Hematopoietic multipotent progenitor cell treated with erythropoietin and hydrocortisone succinate and interleukin-3 and kit ligand, for 4 days (in vitro differentiated cells): ENCODE measurements at regions not wholly inside any gene's neighbourhood (a gene's known extent, or its start where the extent isn't known, plus 50 kb on each side); places are given as distances from the start of the nearest gene placed in this dataset.

ENCODE experiments used
- DNase-seq: peaks from one replicate; pipeline ENCODE4 v3.0.0-alpha.2; 2015

DNA sequence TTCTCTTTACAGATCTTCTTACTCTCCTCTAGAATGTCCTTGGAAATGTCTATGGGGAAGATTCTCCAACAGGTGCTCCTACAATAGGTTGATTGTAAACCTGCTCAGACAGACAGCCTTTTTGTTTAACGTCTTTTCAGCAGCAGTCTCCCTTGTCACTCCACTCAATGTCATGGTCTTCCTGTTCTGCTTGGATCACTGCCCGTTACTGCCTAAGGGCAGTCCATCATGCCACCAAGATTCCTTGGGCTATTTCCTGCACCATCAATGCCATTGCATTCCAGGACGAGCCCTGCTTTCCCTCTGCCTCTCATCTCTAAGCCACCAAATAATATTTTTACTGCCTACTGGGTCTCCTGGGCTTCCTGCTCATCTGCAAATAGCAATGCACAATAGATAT lies 97.4 kb upstream of the GALNT5 start:
- no peak for DNase-seq

DNA sequence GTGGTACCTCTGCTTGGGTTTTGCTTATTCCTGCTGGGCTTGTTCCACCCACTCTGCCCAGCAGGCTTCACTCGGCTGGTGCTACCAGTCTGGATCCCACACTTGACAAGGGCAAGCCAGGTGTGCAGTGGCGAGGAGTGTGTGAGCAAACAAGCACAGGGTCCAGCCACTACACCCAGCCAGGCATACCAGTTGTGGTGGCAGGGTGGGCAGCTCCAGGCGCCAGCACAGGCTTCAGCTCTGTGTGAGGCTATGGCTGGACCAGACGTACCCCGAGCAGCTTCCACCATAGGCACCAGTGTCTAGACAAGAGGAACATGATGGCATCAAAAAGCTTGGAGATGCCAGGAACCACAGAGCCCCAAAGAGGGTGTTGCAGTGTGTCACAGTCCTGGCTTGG lies 93.1 kb upstream of the GALNT5 start:
- DNase-seq = no peak

GRCh38 chr2:157164891-157165290 lies 92.6 kb upstream of the GALNT5 start:
- DNase-seq = no peak

DNA sequence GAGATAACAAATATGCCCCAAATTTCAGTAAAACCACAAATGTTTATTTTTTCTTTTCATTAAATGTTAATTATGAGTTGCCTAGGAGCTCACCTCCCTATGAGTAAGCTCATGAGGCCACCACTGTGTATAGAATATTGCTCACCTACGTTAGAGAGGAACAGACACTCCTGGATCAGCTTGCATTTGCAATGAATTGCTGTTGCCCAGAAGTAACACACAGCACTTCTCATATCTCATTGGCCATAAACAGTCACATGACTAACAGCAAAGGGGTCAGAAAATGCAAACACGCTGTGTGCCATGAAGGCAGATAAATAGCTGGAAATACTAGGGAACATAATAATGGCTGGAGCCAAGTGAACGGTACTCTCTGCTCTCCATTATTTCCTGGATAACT lies 89.0 kb upstream of the GALNT5 start:
- no peak for DNase-seq

- no peak for DNase-seq
Measured at GRCh38 chr2:157169889-157170288, 87.6 kb upstream of the GALNT5 start.

DNA sequence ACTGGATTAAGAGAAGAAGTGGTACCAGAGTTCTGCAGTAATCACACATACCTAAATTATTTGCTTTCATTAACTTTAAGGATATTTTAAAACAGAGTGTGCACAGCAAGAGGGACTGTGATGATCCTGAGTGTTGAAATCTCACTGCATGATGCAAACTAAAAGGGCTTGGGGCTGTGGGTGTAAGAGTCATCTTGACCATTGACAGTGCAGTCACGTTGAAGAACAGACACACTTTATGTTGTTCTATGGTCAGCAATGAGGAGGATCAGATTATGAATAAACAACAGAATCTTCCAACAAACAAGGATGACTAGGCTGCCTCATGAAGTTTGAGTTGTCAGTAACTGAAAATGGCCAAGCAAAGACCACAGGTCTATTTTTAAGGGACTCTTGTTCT lies 87.2 kb upstream of the GALNT5 start:
- no peak for DNase-seq

GRCh38 chr2:157172239-157172638 lies 85.3 kb upstream of the GALNT5 start:
- DNase-seq = no peak

DNA sequence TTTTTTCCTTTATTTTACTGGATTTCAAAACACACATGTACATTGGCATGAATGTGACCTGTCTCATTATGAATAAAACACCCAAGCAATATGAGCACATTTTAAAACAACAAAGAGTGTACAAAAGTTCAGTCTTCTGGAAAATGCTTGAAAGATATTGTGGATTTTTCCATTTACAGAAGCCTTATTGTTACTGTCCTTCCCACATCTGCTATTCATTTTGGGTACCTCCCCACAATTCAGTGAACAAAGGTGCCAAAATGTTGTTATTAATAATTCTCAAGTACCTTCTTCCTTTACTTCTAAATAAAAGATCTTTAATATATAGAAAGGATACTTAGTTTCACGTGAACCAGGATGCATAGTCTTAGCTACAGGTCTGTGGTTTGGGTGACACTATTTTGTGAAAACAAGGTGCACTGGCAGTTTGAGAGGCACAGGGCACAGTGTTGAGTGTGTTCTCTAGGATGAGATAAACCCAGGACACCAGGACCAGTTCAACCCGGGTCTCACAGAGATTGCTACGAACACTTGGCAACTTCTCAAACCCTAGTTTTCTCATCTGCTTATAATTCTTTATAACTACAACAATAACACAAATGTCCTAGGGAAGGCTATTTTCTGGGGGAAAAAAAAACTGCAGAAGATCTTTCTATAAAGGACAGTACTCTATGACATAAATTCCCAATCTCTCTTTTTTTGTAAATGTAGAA lies 84.5 kb upstream of the GALNT5 start:
- DNase-seq = no peak

DNA sequence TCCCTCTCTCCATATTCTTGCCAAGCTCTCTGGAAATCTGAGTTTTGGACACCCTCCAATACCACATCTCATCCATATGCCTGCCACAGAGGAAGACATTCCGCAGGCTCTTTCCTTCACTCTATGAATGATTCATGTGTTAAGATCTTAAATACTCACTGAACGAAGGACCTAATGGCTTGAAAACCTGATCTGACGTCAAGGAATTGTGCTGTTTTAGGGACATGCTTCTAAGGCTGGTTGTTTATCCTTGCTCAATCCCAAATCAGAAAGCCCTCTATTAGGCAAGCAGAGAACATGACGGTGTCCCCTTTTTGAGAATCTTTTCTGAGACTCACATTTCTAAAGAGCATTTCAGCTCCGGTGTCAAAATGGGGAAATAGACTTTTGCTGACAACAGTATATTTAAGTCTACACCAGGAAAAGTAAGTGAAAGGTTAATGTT lies 83.7 kb upstream of the GALNT5 start:
- no peak for DNase-seq

- DNase-seq = no peak
Measured at GRCh38 chr2:157174321-157174720, 83.2 kb upstream of the GALNT5 start.

- no peak for DNase-seq
Measured at GRCh38 chr2:157176602-157177001, 80.9 kb upstream of the GALNT5 start.

DNA sequence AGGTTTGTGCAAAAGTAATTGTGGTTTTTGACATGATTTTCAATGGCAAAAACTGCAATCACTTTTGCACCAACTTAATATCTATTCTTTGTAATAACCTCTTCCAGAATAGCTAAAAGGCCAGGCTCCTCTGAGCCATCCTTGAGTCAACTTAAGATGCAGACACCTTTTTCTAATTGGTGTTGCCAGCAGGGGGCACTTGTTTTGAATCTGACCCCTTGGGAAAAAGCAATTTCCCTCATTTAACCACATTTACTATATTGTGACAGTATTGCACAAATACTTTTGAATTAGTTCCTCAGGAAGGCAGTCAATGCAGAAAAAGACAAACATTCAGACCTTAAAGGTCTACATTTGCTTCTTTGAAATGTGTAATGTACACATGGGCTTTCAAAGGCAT lies 78.6 kb upstream of the GALNT5 start:
- DNase-seq = peak; percentile 54

GRCh38 chr2:157179324-157180105 lies 78.0 kb upstream of the GALNT5 start:
- DNase-seq = no peak

GRCh38 chr2:157180359-157180758 lies 77.1 kb upstream of the GALNT5 start:
- DNase-seq = no peak

DNA sequence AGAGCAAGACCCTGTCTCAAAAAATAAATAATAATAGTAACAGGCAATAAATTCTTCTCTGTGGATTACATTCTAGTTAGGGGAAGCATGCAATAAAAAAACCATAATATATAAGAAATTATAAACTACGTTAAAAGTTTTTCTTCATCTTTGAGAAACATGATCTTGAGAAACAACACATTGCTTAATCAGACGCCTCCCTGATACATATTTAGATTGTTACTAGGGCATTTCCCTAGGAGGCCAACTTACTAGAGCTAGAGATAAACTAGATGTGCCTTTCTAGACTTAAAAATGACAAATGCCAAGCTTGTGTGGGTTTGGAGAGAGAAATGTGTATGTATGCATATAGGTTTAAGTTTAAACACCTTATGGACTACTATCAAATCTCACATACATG lies 76.3 kb upstream of the GALNT5 start:
- peak; percentile 51 for DNase-seq

DNA sequence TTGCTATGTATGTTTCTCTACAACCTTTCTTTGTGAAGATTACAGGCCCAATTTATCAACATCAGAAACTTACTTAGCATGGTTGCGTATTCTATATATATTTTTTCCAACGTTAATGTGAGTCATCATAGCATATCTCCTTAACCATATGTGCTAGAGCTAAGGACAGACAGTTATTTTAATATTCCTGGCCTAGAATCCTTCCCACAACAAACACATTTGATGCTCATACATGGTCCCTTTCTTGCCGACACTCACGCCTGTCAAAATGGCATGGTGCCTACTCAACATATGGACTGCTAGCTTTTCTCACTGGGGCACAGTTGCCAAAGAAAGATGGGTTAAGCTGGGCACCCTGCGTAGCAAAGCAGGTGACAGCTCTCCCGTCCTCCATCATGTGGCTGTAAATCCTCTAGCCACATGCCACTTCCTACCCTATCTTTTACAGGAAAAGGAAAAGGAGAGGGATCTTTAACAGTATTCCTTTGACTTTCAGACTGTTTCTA lies 75.2 kb upstream of the GALNT5 start:
- peak; percentile 46 for DNase-seq

- peak; percentile 39 for DNase-seq
Measured at GRCh38 chr2:157182834-157183396, 74.6 kb upstream of the GALNT5 start.

- DNase-seq = no peak
Measured at GRCh38 chr2:157184161-157184895, 73.2 kb upstream of the GALNT5 start.

GRCh38 chr2:157185476-157186227 lies 71.9 kb upstream of the GALNT5 start:
- DNase-seq = no peak

DNA sequence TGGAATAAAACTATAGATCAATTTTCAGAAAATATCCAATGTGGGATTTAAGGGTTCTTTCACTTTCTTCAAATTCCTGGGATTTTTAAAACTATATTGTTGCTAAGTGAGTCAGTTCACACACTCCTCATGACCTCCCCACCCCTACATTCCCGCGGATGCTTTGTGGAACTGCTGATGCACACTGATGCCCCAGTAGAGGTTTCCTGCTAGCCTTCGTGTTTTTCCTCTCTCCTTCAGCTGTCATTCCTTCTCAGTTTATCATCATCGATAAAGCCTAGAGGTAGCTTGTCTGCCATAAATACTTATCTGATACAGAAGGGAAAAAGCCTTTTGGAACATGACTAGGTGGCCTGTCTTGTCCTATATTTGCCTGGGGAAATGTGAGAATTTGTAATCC lies 67.4 kb upstream of the GALNT5 start:
- no peak for DNase-seq

- no peak for DNase-seq
Measured at GRCh38 chr2:157191186-157191585, 66.3 kb upstream of the GALNT5 start.
